Stimulated activated memory B cell treated with anti-CD40 and anti-IgM and Interleukin-4, amounts not matched to agents 10 μg/mL and 1 μg/mL and 100 μg/mL, for 72 hours (primary cell): ENCODE measurements at regions not wholly inside any gene's neighbourhood (a gene's known extent, or its start where the extent isn't known, plus 50 kb on each side); places are given as distances from the start of the nearest gene placed in this dataset.

ENCODE experiments used
- ATAC-seq: fragments of 150-1000 bp; cut with Tn5 transposase; 2 replicates; pipeline ENCODE4 v1.10.0; 2021
- H3K27ac Mint-ChIP-seq: one replicate; pipeline ENCODE4 v1.8.0; 2022; ENCODE audit warnings: mild to moderate bottlenecking, mixed read lengths
- H3K27me3 Mint-ChIP-seq: one replicate; pipeline ENCODE4 v1.8.0; 2022; ENCODE audit warnings: mixed read lengths
- H3K36me3 Mint-ChIP-seq: one replicate; pipeline ENCODE4 v1.8.0; 2022; ENCODE audit warnings: mixed read lengths
- H3K4me1 Mint-ChIP-seq: one replicate; pipeline ENCODE4 v1.8.0; 2022; ENCODE audit warnings: mixed read lengths
- H3K4me3 Mint-ChIP-seq: one replicate; pipeline ENCODE4 v1.8.0; 2022; ENCODE audit warnings: mild to moderate bottlenecking, moderate library complexity, mixed read lengths
- H3K9me3 Mint-ChIP-seq: one replicate; pipeline ENCODE4 v1.8.0; 2022; ENCODE audit warnings: mixed read lengths

DNA sequence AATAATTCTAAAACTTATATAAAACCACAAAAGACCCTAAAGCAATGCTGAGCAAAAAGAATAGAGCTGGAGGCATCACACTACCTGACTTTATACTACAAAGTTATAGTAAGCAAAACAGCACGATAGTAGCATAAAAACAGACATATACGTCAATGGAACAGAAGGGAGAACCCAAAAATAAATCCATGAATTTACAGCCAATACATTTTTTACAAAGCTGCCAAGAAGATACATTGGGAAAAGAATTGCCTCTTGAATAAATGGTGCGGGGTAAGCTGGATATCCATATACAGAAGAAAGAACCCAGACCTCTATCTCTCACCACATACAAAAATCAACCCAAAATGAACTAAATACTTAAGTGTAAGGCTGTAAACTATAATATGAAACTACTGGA, 51.3 kb upstream of the KRTAP11-1 start:
- Mint-ChIP-seq H3K36me3 (no peaks in the 10 kb centered on the region), H3K4me1 (no peaks in the 10 kb centered on the region), H3K4me3 (no peak overlapping the region), H3K9me3 (peaks cover 10% of the 10 kb centered on the region), H3K27ac (no peak overlapping the region), H3K27me3 (no peaks in the 10 kb centered on the region)
- no peak for ATAC-seq
